H1 (cell line): ENCODE measurements at regions not wholly inside any gene's neighbourhood (a gene's known extent, or its start where the extent isn't known, plus 50 kb on each side); places are given as distances from the start of the nearest gene placed in this dataset.

Experiments
- NANOG ChIP-seq: IDR thresholded peaks from 2 replicates; pipeline ENCODE4 v1.6.1; 2011; ENCODE audit warnings: low read length, low read depth, mild to moderate bottlenecking, inconsistent platforms; ENCODE audit not compliant: insufficient read depth, poor library complexity, severe bottlenecking
- RBBP5 ChIP-seq: IDR thresholded peaks from 2 replicates; pipeline ENCODE4 v1.7.1; 2012; ENCODE audit warnings: low read depth, mild to moderate bottlenecking, inconsistent platforms, low read length, moderate library complexity, borderline replicate concordance

DNA sequence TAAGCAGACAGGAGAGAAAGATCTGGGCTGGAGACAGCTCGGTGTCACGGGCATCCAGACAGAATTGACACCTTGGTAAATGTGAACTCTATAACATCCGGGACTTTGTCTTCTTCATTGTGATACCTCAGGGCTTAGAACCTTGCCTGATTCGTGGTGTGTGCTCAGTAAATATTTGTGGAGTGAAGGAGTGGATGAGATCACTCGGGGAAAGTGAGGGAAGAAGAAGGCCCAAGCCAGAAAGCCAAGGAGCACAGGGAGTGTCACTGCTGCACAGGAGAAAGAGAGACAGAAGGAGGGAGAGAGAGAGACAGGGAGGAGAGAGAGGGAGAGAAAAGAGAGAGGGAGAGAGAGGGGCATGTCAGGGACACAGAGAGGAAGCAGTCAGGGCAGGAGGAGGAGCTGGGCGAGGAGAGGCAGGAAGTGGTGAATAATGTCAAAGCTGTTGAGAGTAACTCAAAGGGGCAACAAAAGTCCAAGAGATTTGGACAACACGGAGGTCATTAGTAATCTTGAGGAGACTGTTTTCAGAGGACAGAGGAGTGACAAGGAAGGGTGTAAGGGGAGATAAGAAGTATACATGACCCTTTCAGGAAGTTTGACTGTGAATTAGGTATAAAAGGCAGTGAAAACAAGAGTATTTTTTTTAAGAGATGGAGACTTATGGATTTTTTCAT lies 141.6 kb upstream of the MAX start (continued):
- TF ChIP-seq RBBP5 (no peak), NANOG (no peak)
